ENCODE measurements at regions not wholly inside any gene's neighbourhood (a gene's known extent, or its start where the extent isn't known, plus 50 kb on each side); places are given as distances from the start of the nearest gene placed in this dataset.

GRCh38 chr1:185420588-185421081 lies 103.6 kb upstream of the IVNS1ABP start:
- H3K9me3 ChIP-seq = no peaks in the 10 kb centered on the region
- intact Hi-C loops (cut with DNase I; ENCODE audit: low total_unique reads) = no loop called here
- DNase-seq = no peak
- H3K36me3 ChIP-seq = no peaks in the 10 kb centered on the region
- no peaks in the 10 kb centered on the region for H3K27me3 ChIP-seq
- H3K4me3 ChIP-seq = no peak overlapping the region
- no peaks in the 10 kb centered on the region for H3K4me1 ChIP-seq
- TF ChIP-seq, protein P1, sequence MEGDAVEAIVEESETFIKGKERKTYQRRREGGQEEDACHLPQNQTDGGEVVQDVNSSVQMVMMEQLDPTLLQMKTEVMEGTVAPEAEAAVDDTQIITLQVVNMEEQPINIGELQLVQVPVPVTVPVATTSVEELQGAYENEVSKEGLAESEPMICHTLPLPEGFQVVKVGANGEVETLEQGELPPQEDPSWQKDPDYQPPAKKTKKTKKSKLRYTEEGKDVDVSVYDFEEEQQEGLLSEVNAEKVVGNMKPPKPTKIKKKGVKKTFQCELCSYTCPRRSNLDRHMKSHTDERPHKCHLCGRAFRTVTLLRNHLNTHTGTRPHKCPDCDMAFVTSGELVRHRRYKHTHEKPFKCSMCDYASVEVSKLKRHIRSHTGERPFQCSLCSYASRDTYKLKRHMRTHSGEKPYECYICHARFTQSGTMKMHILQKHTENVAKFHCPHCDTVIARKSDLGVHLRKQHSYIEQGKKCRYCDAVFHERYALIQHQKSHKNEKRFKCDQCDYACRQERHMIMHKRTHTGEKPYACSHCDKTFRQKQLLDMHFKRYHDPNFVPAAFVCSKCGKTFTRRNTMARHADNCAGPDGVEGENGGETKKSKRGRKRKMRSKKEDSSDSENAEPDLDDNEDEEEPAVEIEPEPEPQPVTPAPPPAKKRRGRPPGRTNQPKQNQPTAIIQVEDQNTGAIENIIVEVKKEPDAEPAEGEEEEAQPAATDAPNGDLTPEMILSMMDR (IDR thresholded peaks at IDR 0.05) = no peak
- no peak for TF ChIP-seq POLR2A (IDR thresholded peaks at IDR 0.05)
- no peak overlapping the region for H3K27ac ChIP-seq

GRCh38 chr1:185419718-185420117 lies 102.7 kb upstream of the IVNS1ABP start:
- Histone ChIP-seq H3K9me3 (no peaks in the 10 kb centered on the region), H3K27ac (no peak overlapping the region), H3K36me3 (no peaks in the 10 kb centered on the region), H3K27me3 (no peaks in the 10 kb centered on the region), H3K4me3 (no peak overlapping the region), H3K4me1 (no peaks in the 10 kb centered on the region)
- DNase-seq = no peak
- TF ChIP-seq, protein P1 (IDR thresholded peaks at IDR 0.05) = no peak
- no peak for TF ChIP-seq POLR2A (IDR thresholded peaks at IDR 0.05)
- intact Hi-C loops (cut with DNase I; ENCODE audit: low total_unique reads) = no loop called here

GRCh38 chr1:185418472-185418871 lies 101.4 kb upstream of the IVNS1ABP start:
- no peak for TF ChIP-seq POLR2A (IDR thresholded peaks at IDR 0.05)
- TF ChIP-seq, protein P1 (IDR thresholded peaks at IDR 0.05) = no peak
- intact Hi-C loops (cut with DNase I; ENCODE audit: low total_unique reads) = no loop called here

GRCh38 chr1:185412385-185413087 lies 95.5 kb upstream of the IVNS1ABP start:
- Histone ChIP-seq H3K9me3 (no peaks in the 10 kb centered on the region), H3K4me1 (no peaks in the 10 kb centered on the region), H3K27ac (no peak overlapping the region), H3K4me3 (no peak overlapping the region), H3K27me3 (no peaks in the 10 kb centered on the region), H3K36me3 (no peaks in the 10 kb centered on the region)
- intact Hi-C loops (cut with DNase I; ENCODE audit: low total_unique reads) = no loop called here
- TF ChIP-seq, protein P1 (IDR thresholded peaks at IDR 0.05) = no peak
- no peak for TF ChIP-seq POLR2A (IDR thresholded peaks at IDR 0.05)
- DNase-seq = no peak

More at GRCh38 chr1:185418472-185418871, 101.4 kb upstream of the IVNS1ABP start:
- H3K27ac ChIP-seq = no peak overlapping the region
- H3K9me3 ChIP-seq = no peaks in the 10 kb centered on the region
- DNase-seq = no peak
- H3K36me3 ChIP-seq = no peaks in the 10 kb centered on the region
- H3K4me3 ChIP-seq = no peak overlapping the region
- no peaks in the 10 kb centered on the region for H3K4me1 ChIP-seq
- H3K27me3 ChIP-seq = no peaks in the 10 kb centered on the region

- no peaks in the 10 kb centered on the region for H3K36me3 ChIP-seq
- DNase-seq = no peak
- H3K27me3 ChIP-seq = no peaks in the 10 kb centered on the region
- H3K9me3 ChIP-seq = no peaks in the 10 kb centered on the region
- TF ChIP-seq POLR2A (IDR thresholded peaks at IDR 0.05) = no peak
- TF ChIP-seq, protein P1 (IDR thresholded peaks at IDR 0.05) = no peak
- intact Hi-C loops (cut with DNase I; ENCODE audit: low total_unique reads) = no loop called here
- H3K4me1 ChIP-seq = no peaks in the 10 kb centered on the region
- H3K4me3 ChIP-seq = no peak overlapping the region
- no peak overlapping the region for H3K27ac ChIP-seq
These were observed 92.9 kb upstream of the IVNS1ABP start for GRCh38 chr1:185409763-185410528.
